ENCODE measurements at regions not wholly inside any gene's neighbourhood (a gene's known extent, or its start where the extent isn't known, plus 50 kb on each side); places are given as distances from the start of the nearest gene placed in this dataset.

DNA sequence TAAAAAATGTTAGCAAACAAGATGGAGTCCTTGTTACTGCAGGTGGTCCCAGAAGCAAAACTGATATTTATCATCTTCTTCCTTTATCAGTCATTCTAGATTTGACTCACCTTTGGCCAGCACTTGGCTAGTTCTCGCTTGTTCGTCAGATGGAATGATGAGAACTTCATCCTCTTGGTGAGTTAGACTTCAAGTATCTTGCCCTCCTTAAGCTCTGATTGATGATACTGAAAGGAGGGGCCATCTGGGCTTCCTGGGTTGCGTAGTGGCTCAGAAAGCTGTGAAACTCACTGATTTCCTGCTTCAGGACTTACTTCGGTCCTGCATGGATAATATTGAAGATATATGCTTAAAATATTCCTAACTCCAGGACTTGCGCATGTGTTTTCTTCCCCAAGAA, 1248.2 kb upstream of the CDH9 start:
- Mint-ChIP-seq H3K9me3 (peaks cover 4% of the 10 kb centered on the region), H3K27ac (no peak overlapping the region), H3K4me1 (no peaks in the 10 kb centered on the region), H3K36me3 (no peaks in the 10 kb centered on the region), H3K4me3 (no peak overlapping the region), H3K27me3 (ENCODE audit: insufficient read depth, low read depth) (no peaks in the 10 kb centered on the region)
- peak overlapping the region; percentile 30 for H2AFZ ChIP-seq (replicated peaks)
- no peaks in the 10 kb centered on the region for H3K9me3 ChIP-seq (ENCODE audit: low read depth)
- H3K4me2 ChIP-seq, result no peak overlapping the region
- H3K4me3 ChIP-seq, result no peak overlapping the region
- TF ChIP-seq EZH2 (IDR thresholded peaks at IDR 0.05) (no peak), EZH2phosphoT487 (IDR thresholded peaks at IDR 0.05) (no peak), CTCF (IDR thresholded peaks at IDR 0.05) (no peak)
- no peaks in the 10 kb centered on the region for H3K36me3 ChIP-seq
- no peak overlapping the region for H3K27ac ChIP-seq
- no peaks in the 10 kb centered on the region for H3K79me2 ChIP-seq (ENCODE audit: low read depth)
- H3F3A ChIP-seq (ENCODE audit: low read depth), result no peaks in the 10 kb centered on the region
- no peaks in the 10 kb centered on the region for H4K20me1 ChIP-seq (ENCODE audit: low read depth)
- no peaks in the 10 kb centered on the region for H3K4me1 ChIP-seq
- DNase-seq (ENCODE audit: low spot score), result no peak
- no peak overlapping the region for H3K9ac ChIP-seq
- no peaks in the 10 kb centered on the region for H3K27me3 ChIP-seq

DNA sequence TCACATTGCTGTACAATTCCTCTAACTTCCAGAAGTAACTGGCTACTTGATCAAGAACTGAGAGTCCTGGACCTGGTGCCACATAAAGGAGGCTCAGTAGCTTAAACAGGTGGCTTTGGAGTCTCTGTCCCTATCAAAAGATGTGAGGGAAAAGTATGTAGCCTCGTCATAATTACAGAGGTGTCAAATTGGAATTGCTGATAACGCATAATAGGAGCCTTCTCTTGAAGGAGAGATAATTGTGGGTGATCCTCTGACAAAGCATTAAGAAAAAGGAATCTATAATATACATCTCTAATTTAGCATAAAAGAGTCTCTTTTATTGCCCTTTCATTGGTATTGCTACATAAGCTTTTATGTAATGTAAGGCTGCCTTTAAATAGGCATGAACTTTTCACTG, 1246.4 kb upstream of the CDH9 start:
- H3K4me1 Mint-ChIP-seq, result no peaks in the 10 kb centered on the region
- TF ChIP-seq EZH2 (IDR thresholded peaks at IDR 0.05) (no peak), CTCF (IDR thresholded peaks at IDR 0.05) (no peak), EZH2phosphoT487 (IDR thresholded peaks at IDR 0.05) (no peak)

GRCh38 chr5:28281351-28281750, 1243.0 kb upstream of the CDH9 start:
- H3K79me2 ChIP-seq (ENCODE audit: low read depth), result no peaks in the 10 kb centered on the region
- H3F3A ChIP-seq (ENCODE audit: low read depth), result no peaks in the 10 kb centered on the region
- Mint-ChIP-seq H3K27ac (no peak overlapping the region), H3K36me3 (no peaks in the 10 kb centered on the region), H3K27me3 (ENCODE audit: insufficient read depth, low read depth) (no peaks in the 10 kb centered on the region), H3K4me1 (no peaks in the 10 kb centered on the region), H3K4me3 (no peak overlapping the region), H3K9me3 (no peaks in the 10 kb centered on the region)
- no peaks in the 10 kb centered on the region for H3K9me3 ChIP-seq (ENCODE audit: low read depth)
- H3K9ac ChIP-seq, result no peak overlapping the region
- H2AFZ ChIP-seq (replicated peaks), result no peak overlapping the region
- H3K4me3 ChIP-seq, result no peak overlapping the region
- no peak overlapping the region for H3K4me2 ChIP-seq
- no peaks in the 10 kb centered on the region for H3K36me3 ChIP-seq
- no peaks in the 10 kb centered on the region for H3K4me1 ChIP-seq
- no peak for DNase-seq (ENCODE audit: low spot score)
- no peak overlapping the region for H3K27ac ChIP-seq
- H4K20me1 ChIP-seq (ENCODE audit: low read depth), result no peaks in the 10 kb centered on the region
- TF ChIP-seq EZH2phosphoT487 (IDR thresholded peaks at IDR 0.05) (no peak), EZH2 (IDR thresholded peaks at IDR 0.05) (no peak), CTCF (IDR thresholded peaks at IDR 0.05) (no peak)
- H3K27me3 ChIP-seq, result no peaks in the 10 kb centered on the region

More for the DNA sequence above, 1246.4 kb upstream of the CDH9 start:
- H3K4me3 ChIP-seq, result no peak overlapping the region
- no peaks in the 10 kb centered on the region for H3K36me3 Mint-ChIP-seq
- no peak overlapping the region for H3K4me3 Mint-ChIP-seq
- no peak overlapping the region for H3K4me2 ChIP-seq
- H3K9ac ChIP-seq, result no peak overlapping the region
- DNase-seq (ENCODE audit: low spot score), result no peak
- H3K27ac ChIP-seq, result no peak overlapping the region
- no peak overlapping the region for H2AFZ ChIP-seq (replicated peaks)
- no peaks in the 10 kb centered on the region for H3F3A ChIP-seq (ENCODE audit: low read depth)
- H3K9me3 ChIP-seq (ENCODE audit: low read depth), result no peaks in the 10 kb centered on the region
- H3K79me2 ChIP-seq (ENCODE audit: low read depth), result no peaks in the 10 kb centered on the region
- no peaks in the 10 kb centered on the region for H3K36me3 ChIP-seq
- no peaks in the 10 kb centered on the region for H3K4me1 ChIP-seq
- H4K20me1 ChIP-seq (ENCODE audit: low read depth), result no peaks in the 10 kb centered on the region
- no peaks in the 10 kb centered on the region for H3K27me3 Mint-ChIP-seq (ENCODE audit: insufficient read depth, low read depth)
- no peaks in the 10 kb centered on the region for H3K27me3 ChIP-seq
- no peak overlapping the region for H3K27ac Mint-ChIP-seq
- peaks cover 4% of the 10 kb centered on the region for H3K9me3 Mint-ChIP-seq

DNA sequence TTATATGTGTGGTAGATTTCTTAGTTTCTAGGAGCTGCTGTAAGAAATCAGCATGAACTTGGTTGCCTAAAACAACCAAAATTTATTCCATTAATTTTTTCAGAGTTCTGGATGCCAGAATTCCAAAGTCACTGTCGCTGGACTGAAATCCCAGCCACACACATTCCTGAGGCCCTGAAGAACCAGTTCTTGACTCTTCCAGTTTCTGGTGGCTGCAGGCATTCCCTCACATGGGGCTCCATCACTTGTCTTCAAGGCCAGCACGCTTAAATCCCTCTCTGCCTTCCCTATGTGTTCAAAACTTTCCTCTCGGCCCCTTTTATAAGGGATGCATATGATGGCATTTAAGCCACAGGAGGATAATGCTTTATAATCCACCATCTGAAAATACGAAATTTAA, 1237.5 kb upstream of the CDH9 start:
- no peak for DNase-seq (ENCODE audit: low spot score)
- Mint-ChIP-seq H3K4me1 (no peaks in the 10 kb centered on the region), H3K4me3 (no peak overlapping the region), H3K27me3 (ENCODE audit: insufficient read depth, low read depth) (no peaks in the 10 kb centered on the region), H3K36me3 (no peaks in the 10 kb centered on the region), H3K9me3 (peaks cover 3% of the 10 kb centered on the region), H3K27ac (no peak overlapping the region)
- Histone ChIP-seq H4K20me1 (ENCODE audit: low read depth) (no peaks in the 10 kb centered on the region), H3K27me3 (no peaks in the 10 kb centered on the region), H3K4me2 (no peak overlapping the region), H3K9ac (no peak overlapping the region), H2AFZ (replicated peaks) (no peak overlapping the region), H3K27ac (no peak overlapping the region), H3K36me3 (no peaks in the 10 kb centered on the region), H3K4me1 (no peaks in the 10 kb centered on the region), H3F3A (ENCODE audit: low read depth) (no peaks in the 10 kb centered on the region), H3K9me3 (ENCODE audit: low read depth) (no peaks in the 10 kb centered on the region), H3K79me2 (ENCODE audit: low read depth) (no peaks in the 10 kb centered on the region), H3K4me3 (no peak overlapping the region)
- no peak for TF ChIP-seq CTCF (IDR thresholded peaks at IDR 0.05)
- TF ChIP-seq EZH2phosphoT487 (IDR thresholded peaks at IDR 0.05), result no peak
- TF ChIP-seq EZH2 (IDR thresholded peaks at IDR 0.05), result no peak
